Mesenchymal stem cell (in vitro differentiated cells and primary cell): ENCODE measurements at regions not wholly inside any gene's neighbourhood (a gene's known extent, or its start where the extent isn't known, plus 50 kb on each side); places are given as distances from the start of the nearest gene placed in this dataset.
A peak's percentile ranks its signal among the peaks of the same experiment; 100 is the strongest.

Experiments
- DNase-seq: peaks from one replicate; pipeline ENCODE4 v3.0.0-alpha.2; 2013
- H2AFZ ChIP-seq: one replicate; pipeline ENCODE4 v1.6.1; 2013; ENCODE audit warnings: low read depth, mild to moderate bottlenecking, control low read depth, inconsistent platforms, low read length, moderate library complexity
- H2AK5ac ChIP-seq: 2 replicates; pipeline ENCODE4 v1.6.1; 2013; ENCODE audit warnings: low read length, moderate library complexity, mild to moderate bottlenecking, inconsistent platforms; ENCODE audit not compliant: severe bottlenecking
- H2BK120ac ChIP-seq: one replicate; pipeline ENCODE4 v1.6.1; 2013; ENCODE audit warnings: low read depth, mild to moderate bottlenecking, inconsistent platforms, low read length, moderate library complexity
- H2BK12ac ChIP-seq, 2 experiments: one replicate each; pipeline ENCODE4 v1.6.1; 2013; ENCODE audit warnings: inconsistent platforms in 2 of 2, low read length in 2 of 2, mild to moderate bottlenecking in 2 of 2, moderate library complexity in 2 of 2, control low read depth in 1 of 2
- H2BK15ac ChIP-seq: one replicate; pipeline ENCODE4 v1.6.1; 2013; ENCODE audit warnings: mild to moderate bottlenecking, low read depth, inconsistent platforms; ENCODE audit not compliant: poor library complexity, severe bottlenecking
- H2BK5ac ChIP-seq: 2 replicates; pipeline ENCODE4 v1.6.1; 2013; ENCODE audit warnings: low read depth, mild to moderate bottlenecking, low read length, control low read depth, inconsistent platforms; ENCODE audit not compliant: poor library complexity, severe bottlenecking
- H3K14ac ChIP-seq, 2 experiments: one replicate each; pipeline ENCODE4 v1.6.1; 2013; ENCODE audit warnings: inconsistent platforms in 2 of 2, low read length in 2 of 2, control low read depth in 1 of 2, mild to moderate bottlenecking in 1 of 2, moderate library complexity in 1 of 2
- H3K18ac ChIP-seq, 2 experiments: one replicate each; pipeline ENCODE4 v1.6.1; 2013; ENCODE audit warnings: inconsistent platforms in 2 of 2, low read length in 2 of 2, control low read depth in 1 of 2, low read depth in 1 of 2, mild to moderate bottlenecking in 1 of 2
- H3K23ac ChIP-seq, 2 experiments: one replicate each; pipeline ENCODE4 v1.6.1; 2013; ENCODE audit warnings: inconsistent platforms in 2 of 2, low read length in 2 of 2, mild to moderate bottlenecking in 2 of 2, moderate library complexity in 2 of 2, control low read depth in 1 of 2
- H3K27ac ChIP-seq: 2 replicates; pipeline ENCODE4 v1.5.1; 2013; ENCODE audit warnings: mild to moderate bottlenecking, moderate library complexity, low read length, control low read depth, inconsistent platforms; ENCODE audit not compliant: poor library complexity, severe bottlenecking
- H3K27me3 ChIP-seq, 2 experiments: 2 replicates each; pipeline versions ENCODE4 v1.6.1 to v1.7.0; 2013; ENCODE audit warnings: low read length in 2 of 2, mild to moderate bottlenecking in 2 of 2, moderate library complexity in 2 of 2, control low read depth in 1 of 2, inconsistent platforms in 1 of 2; ENCODE audit not compliant: control insufficient read depth in 1 of 2, insufficient read depth in 1 of 2
- H3K36me3 ChIP-seq, 2 experiments: 2 replicates each; pipeline versions ENCODE4 v1.6.1 to v1.7.0; 2013; ENCODE audit warnings: low read length in 2 of 2, control low read depth in 1 of 2, inconsistent platforms in 1 of 2, low read depth in 1 of 2, mild to moderate bottlenecking in 1 of 2; ENCODE audit not compliant: insufficient read depth in 2 of 2, control insufficient read depth in 1 of 2
- H3K4ac ChIP-seq, 2 experiments: one replicate each; pipeline ENCODE4 v1.6.1; 2013; ENCODE audit warnings: inconsistent platforms in 2 of 2, low read length in 2 of 2, mild to moderate bottlenecking in 2 of 2, moderate library complexity in 2 of 2, control low read depth in 1 of 2, low read depth in 1 of 2
- H3K4me1 ChIP-seq: 2 replicates; pipeline ENCODE4 v1.6.1; 2013; ENCODE audit warnings: low read depth, low read length, control low read depth; ENCODE audit not compliant: control insufficient read depth, insufficient read depth
- H3K4me2 ChIP-seq: 2 replicates; pipeline ENCODE4 v1.6.1; 2013; ENCODE audit warnings: low read length, mild to moderate bottlenecking, inconsistent platforms; ENCODE audit not compliant: poor library complexity, severe bottlenecking
- H3K4me3 ChIP-seq, 2 experiments: 2 replicates each; pipeline versions ENCODE4 v1.5.1 to v1.7.0; 2013; ENCODE audit warnings: low read length in 2 of 2, mild to moderate bottlenecking in 2 of 2, control low read depth in 1 of 2, low read depth in 1 of 2; ENCODE audit not compliant: insufficient read depth in 1 of 2
- H3K79me1 ChIP-seq: replicated peaks from 2 replicates; pipeline ENCODE4 v1.6.1; 2013; ENCODE audit warnings: mild to moderate bottlenecking, control low read depth, low read length, inconsistent platforms; ENCODE audit not compliant: poor library complexity, severe bottlenecking
- H3K9ac ChIP-seq: 2 replicates; pipeline ENCODE4 v1.7.0; 2013; ENCODE audit warnings: mild to moderate bottlenecking, low read length, moderate library complexity
- H3K9me3 ChIP-seq: 2 replicates; pipeline ENCODE4 v1.7.0; 2013; ENCODE audit warnings: mild to moderate bottlenecking, low read length; ENCODE audit not compliant: control insufficient read depth
- H4K8ac ChIP-seq: one replicate; pipeline ENCODE4 v1.6.1; 2013; ENCODE audit warnings: inconsistent platforms, mild to moderate bottlenecking, low read length, moderate library complexity
- H4K91ac ChIP-seq: one replicate; pipeline ENCODE4 v1.6.1; 2013; ENCODE audit warnings: mild to moderate bottlenecking, low read length, inconsistent platforms
- WGBS: methylation state at CpG from one replicate; pipeline ENCODE4 v1.1.7; 2013; ENCODE audit warnings: mixed read lengths; 5-methylcytosine and 5-hydroxymethylcytosine counted together

DNA sequence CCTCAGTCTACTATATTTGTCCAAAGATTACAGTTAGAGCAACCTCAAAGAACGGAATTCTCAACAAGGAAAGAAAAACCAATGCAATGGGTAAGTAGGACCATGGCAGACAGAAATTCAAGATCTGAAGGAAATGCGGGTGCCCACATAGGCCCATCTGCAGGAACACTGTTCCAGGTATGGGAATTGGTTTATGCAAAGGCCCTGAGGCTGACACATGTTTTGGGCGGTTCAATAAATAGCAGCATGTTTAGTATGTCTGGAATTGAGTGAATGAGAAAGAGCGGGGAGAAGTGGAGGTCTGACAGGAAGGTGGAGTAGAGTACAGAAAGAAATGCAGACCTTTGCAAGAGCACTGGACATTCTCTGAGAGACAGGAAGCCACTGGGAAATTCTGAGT, 164.7 kb upstream of the KLF12 start:
- no peak overlapping the region for H3K9ac ChIP-seq
- H4K8ac ChIP-seq: no peak overlapping the region
- H2BK12ac ChIP-seq: no peak overlapping the region
- no peaks in the 10 kb centered on the region for H3K27me3 ChIP-seq
- H2AK5ac ChIP-seq: no peak overlapping the region
- no peak overlapping the region for H4K91ac ChIP-seq
- H3K27ac ChIP-seq: no peak overlapping the region
- H3K4me1 ChIP-seq: peaks cover 1% of the 10 kb centered on the region
- H3K36me3 ChIP-seq: no peaks in the 10 kb centered on the region
- no peak overlapping the region for H3K4ac ChIP-seq
- H3K4me3 ChIP-seq: no peak overlapping the region
- no peaks in the 10 kb centered on the region for H3K79me1 ChIP-seq
- H3K23ac ChIP-seq: no peak overlapping the region
- H3K18ac ChIP-seq: no peak overlapping the region
- H2BK15ac ChIP-seq: no peak overlapping the region
- 98% methylated on average over 4 of the region's 4 CpGs for WGBS
- no peak overlapping the region for H3K4me2 ChIP-seq
- no peak overlapping the region for H2BK120ac ChIP-seq
- no peak overlapping the region for H2AFZ ChIP-seq
- H3K9me3 ChIP-seq: no peaks in the 10 kb centered on the region
- no peak overlapping the region for H2BK5ac ChIP-seq
- H3K14ac ChIP-seq: no peak overlapping the region
- DNase-seq: no peak

- Histone ChIP-seq H3K4ac (no peak overlapping the region), H3K27ac (peak overlapping the region; percentile 47), H3K23ac (no peak overlapping the region), H3K18ac (peak overlapping the region in 1 of 2 experiments; percentile 21), H3K4me2 (peak overlapping the region; percentile 26), H2AK5ac (no peak overlapping the region), H3K36me3 (no peaks in the 10 kb centered on the region), H2AFZ (no peak overlapping the region), H4K8ac (no peak overlapping the region), H3K9me3 (no peaks in the 10 kb centered on the region), H3K79me1 (no peaks in the 10 kb centered on the region), H2BK12ac (no peak overlapping the region), H2BK5ac (no peak overlapping the region), H3K27me3 (no peaks in the 10 kb centered on the region), H2BK120ac (no peak overlapping the region), H2BK15ac (no peak overlapping the region), H4K91ac (no peak overlapping the region), H3K9ac (peak overlapping the region; percentile 67), H3K14ac (no peak overlapping the region), H3K4me3 (peak overlapping the region in 1 of 2 experiments; percentile 38), H3K4me1 (peaks cover 3% of the 10 kb centered on the region)
- peak; percentile 61 for DNase-seq
- WGBS: 78% methylated on average over 8 of the region's 10 CpGs
These were observed 155.9 kb upstream of the KLF12 start for GRCh38 chr13:74289861-74290773.

DNA sequence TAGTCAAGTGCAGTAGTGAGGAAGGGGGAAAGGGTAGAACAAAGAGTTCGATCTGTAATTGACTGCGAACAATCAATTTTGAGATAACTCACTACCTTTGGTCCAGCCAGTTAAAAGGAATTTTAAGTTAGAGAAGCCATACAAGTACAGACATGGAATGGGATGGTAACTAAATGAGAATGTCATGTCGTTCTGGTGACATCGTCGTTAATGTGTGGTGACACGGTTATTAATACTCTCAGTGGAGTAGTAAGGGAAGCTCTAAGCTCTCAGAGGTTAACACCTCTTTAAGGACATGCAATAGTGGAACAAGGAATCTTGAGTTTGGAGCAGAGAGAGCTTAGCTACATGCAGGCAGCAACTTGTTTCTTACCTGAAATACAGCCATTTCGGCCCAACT, 154.9 kb upstream of the KLF12 start:
- Histone ChIP-seq H2AFZ (no peak overlapping the region), H3K4me2 (no peak overlapping the region), H3K27ac (no peak overlapping the region), H3K23ac (no peak overlapping the region), H2BK15ac (no peak overlapping the region), H3K18ac (no peak overlapping the region), H4K91ac (no peak overlapping the region), H3K9me3 (no peaks in the 10 kb centered on the region), H2BK12ac (no peak overlapping the region), H3K14ac (no peak overlapping the region), H3K79me1 (no peaks in the 10 kb centered on the region), H3K4ac (no peak overlapping the region), H3K4me1 (peaks cover 3% of the 10 kb centered on the region), H2AK5ac (no peak overlapping the region), H4K8ac (no peak overlapping the region), H2BK120ac (no peak overlapping the region), H2BK5ac (no peak overlapping the region), H3K9ac (no peak overlapping the region), H3K27me3 (no peaks in the 10 kb centered on the region), H3K4me3 (no peak overlapping the region), H3K36me3 (no peaks in the 10 kb centered on the region)
- WGBS: 94% methylated on average over 6 of the region's 7 CpGs
- DNase-seq: no peak

DNA sequence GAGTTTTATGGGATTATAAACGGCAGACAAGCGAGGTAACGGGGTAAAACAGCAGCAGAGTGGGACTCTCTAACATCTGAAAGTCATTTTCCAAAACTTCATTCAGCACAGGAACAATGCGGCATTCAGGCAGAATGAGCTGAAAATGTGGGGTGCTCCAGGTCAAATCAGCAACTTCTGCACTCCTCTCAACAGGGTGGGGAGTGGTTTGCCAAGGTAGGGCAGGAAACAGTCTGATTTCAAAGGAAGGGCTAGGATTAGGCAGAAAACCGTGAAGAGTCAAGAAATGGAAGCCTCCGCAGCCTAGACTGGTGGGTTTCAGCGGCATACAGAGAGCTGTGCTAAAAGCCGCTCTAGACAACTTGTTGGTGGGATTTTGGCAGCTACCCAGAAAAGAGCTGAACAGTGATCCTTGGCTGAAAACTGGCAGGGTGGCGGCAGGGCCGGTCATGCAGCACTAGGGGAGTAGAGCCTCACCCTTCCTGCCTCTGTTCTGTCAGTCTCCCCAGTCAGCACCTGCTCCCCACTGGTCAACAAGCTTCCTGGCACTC, 154.2 kb upstream of the KLF12 start:
- Histone ChIP-seq H3K4ac (no peak overlapping the region), H2BK12ac (peak overlapping the region in 1 of 2 experiments; percentile 42), H4K8ac (no peak overlapping the region), H3K36me3 (no peaks in the 10 kb centered on the region), H3K9me3 (no peaks in the 10 kb centered on the region), H4K91ac (no peak overlapping the region), H3K4me2 (no peak overlapping the region), H3K27ac (no peak overlapping the region), H2AFZ (no peak overlapping the region), H2BK15ac (no peak overlapping the region), H3K27me3 (no peaks in the 10 kb centered on the region), H3K79me1 (no peaks in the 10 kb centered on the region), H2BK120ac (no peak overlapping the region), H2BK5ac (no peak overlapping the region), H2AK5ac (peak overlapping the region; percentile 77), H3K4me1 (peaks cover 3% of the 10 kb centered on the region), H3K18ac (peak overlapping the region in 1 of 2 experiments; percentile 61), H3K23ac (no peak overlapping the region), H3K9ac (peak overlapping the region; percentile 73), H3K4me3 (peak overlapping the region in 1 of 2 experiments; percentile 54), H3K14ac (no peak overlapping the region)
- 85% methylated on average over 10 of the region's 10 CpGs for WGBS
- no peak for DNase-seq
